ENCODE measurements at regions not wholly inside any gene's neighbourhood (a gene's known extent, or its start where the extent isn't known, plus 50 kb on each side); places are given as distances from the start of the nearest gene placed in this dataset.

GRCh38 chr22:48687606-48688005, 1140.1 kb downstream of the BRD1 start:
- DNase-seq, result no peak

- DNase-seq, result no peak
These were observed 1140.9 kb downstream of the BRD1 start for GRCh38 chr22:48686694-48687302.

- no peak for DNase-seq
These were observed 1141.9 kb downstream of the BRD1 start for GRCh38 chr22:48685767-48686166.

- DNase-seq, result no peak
These were observed 1144.0 kb downstream of the BRD1 start for GRCh38 chr22:48683640-48684039.

- no peak for DNase-seq
These were observed 1145.2 kb downstream of the BRD1 start for GRCh38 chr22:48682504-48682903.

- DNase-seq, result no peak
These were observed 1147.1 kb downstream of the BRD1 start for GRCh38 chr22:48680601-48681000.

- no peak for DNase-seq
These were observed 1147.8 kb downstream of the BRD1 start for GRCh38 chr22:48679656-48680555.

- DNase-seq, result no peak
These were observed 1149.2 kb downstream of the BRD1 start for GRCh38 chr22:48678171-48679135.

- no peak for DNase-seq
These were observed 1150.1 kb downstream of the BRD1 start for GRCh38 chr22:48677621-48678020.

- DNase-seq, result no peak
These were observed 1150.5 kb downstream of the BRD1 start for GRCh38 chr22:48677168-48677520.

- no peak for DNase-seq
These were observed 1151.2 kb downstream of the BRD1 start for GRCh38 chr22:48676266-48677167.

GRCh38 chr22:48675830-48676145, 1151.9 kb downstream of the BRD1 start:
- DNase-seq, result no peak

GRCh38 chr22:48675141-48675829, 1152.4 kb downstream of the BRD1 start:
- no peak for DNase-seq

GRCh38 chr22:48673806-48674500, 1153.7 kb downstream of the BRD1 start:
- DNase-seq, result no peak

- DNase-seq, result no peak
These were observed 1155.3 kb downstream of the BRD1 start for GRCh38 chr22:48672387-48672786.

- DNase-seq, result no peak
These were observed 1156.9 kb downstream of the BRD1 start for GRCh38 chr22:48670731-48671130.

GRCh38 chr22:48669986-48670716, 1157.5 kb downstream of the BRD1 start:
- no peak for DNase-seq

- DNase-seq, result no peak
These were observed 1158.4 kb downstream of the BRD1 start for GRCh38 chr22:48669226-48669625.

GRCh38 chr22:48667289-48667688, 1160.4 kb downstream of the BRD1 start:
- DNase-seq, result no peak

GRCh38 chr22:48666620-48667019, 1161.1 kb downstream of the BRD1 start:
- no peak for DNase-seq
